A673 (cell line): ENCODE measurements at regions not wholly inside any gene's neighbourhood (a gene's known extent, or its start where the extent isn't known, plus 50 kb on each side); places are given as distances from the start of the nearest gene placed in this dataset.

ENCODE experiments used
- EZH2 ChIP-seq: fragments of 200-600 bp; sonication (generic); IDR thresholded peaks from 2 replicates; pipeline ENCODE4 v1.6.1; 2017; ENCODE audit warnings: borderline replicate concordance, low read depth, mild to moderate bottlenecking, mixed read lengths, antibody characterized with exemption, low read length; ENCODE audit not compliant: poor library complexity, severe bottlenecking
- TF ChIP-seq, protein P1 (sequence below): fragments of 300-800, 200-600 bp; sonication (generic); conservative IDR thresholded peaks from 2 replicates; pipeline ENCODE4 v1.5.1; 2017; ENCODE audit warnings: low read depth, mild to moderate bottlenecking, antibody characterized with exemption, low read length, moderate library complexity, mixed read lengths

DNA sequence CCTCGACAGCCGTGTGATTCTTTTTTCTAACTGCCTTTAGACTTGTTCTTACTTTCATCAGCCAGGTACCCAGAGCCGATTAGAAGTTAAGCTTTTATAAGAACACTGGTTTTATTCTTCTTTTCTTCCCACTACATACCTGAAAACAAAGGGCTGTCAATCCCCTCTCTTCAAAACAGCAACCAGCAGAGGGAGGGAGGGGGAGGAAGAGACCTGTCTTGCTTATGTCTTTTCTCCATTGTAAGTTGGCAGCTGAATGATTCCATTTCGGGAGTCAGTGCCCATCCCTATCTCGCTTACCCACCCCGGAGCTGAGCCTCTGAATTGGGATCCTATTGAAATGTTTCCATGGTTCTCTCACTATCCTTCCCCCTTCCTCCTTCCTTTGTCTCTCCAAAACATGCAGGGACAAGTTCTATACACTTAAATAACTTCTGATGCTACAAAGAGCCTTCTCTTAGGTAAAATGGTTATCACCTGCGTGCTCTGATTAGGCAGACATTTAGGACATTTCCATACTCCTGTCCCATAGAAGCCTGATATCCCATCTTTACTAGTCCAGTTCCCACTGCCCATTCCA lies 83.9 kb upstream of the WWC1 start:
- TF ChIP-seq, protein P1, sequence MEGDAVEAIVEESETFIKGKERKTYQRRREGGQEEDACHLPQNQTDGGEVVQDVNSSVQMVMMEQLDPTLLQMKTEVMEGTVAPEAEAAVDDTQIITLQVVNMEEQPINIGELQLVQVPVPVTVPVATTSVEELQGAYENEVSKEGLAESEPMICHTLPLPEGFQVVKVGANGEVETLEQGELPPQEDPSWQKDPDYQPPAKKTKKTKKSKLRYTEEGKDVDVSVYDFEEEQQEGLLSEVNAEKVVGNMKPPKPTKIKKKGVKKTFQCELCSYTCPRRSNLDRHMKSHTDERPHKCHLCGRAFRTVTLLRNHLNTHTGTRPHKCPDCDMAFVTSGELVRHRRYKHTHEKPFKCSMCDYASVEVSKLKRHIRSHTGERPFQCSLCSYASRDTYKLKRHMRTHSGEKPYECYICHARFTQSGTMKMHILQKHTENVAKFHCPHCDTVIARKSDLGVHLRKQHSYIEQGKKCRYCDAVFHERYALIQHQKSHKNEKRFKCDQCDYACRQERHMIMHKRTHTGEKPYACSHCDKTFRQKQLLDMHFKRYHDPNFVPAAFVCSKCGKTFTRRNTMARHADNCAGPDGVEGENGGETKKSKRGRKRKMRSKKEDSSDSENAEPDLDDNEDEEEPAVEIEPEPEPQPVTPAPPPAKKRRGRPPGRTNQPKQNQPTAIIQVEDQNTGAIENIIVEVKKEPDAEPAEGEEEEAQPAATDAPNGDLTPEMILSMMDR, result no peak
- TF ChIP-seq EZH2, result no peak
